Endothelial cell of umbilical vein (primary cell): ENCODE measurements at regions not wholly inside any gene's neighbourhood (a gene's known extent, or its start where the extent isn't known, plus 50 kb on each side); places are given as distances from the start of the nearest gene placed in this dataset.

Experiments used
- BruUV-seq: library from RNA; stranded (reverse); fragments of 400-500 nt; replicated peaks from 2 replicates; lab custom pipeline; 2021; lab: Mats Ljungman, UMichigan
- CTCF ChIA-PET: fragments of 300-600, 350-600 bp; sonication (Branson Sonifier 250); formaldehyde crosslinking; loops from one replicate; lab custom pipeline; 2021; ENCODE audit warnings: antibody characterized with exemption, inconsistent platforms; lab: Charles Lee
- POLR2A ChIA-PET: fragments of 300-600, 350-600 bp; sonication (Branson Sonifier 250); formaldehyde crosslinking; loops from one replicate; lab custom pipeline; 2021; ENCODE audit warnings: antibody characterized with exemption, inconsistent platforms; lab: Charles Lee
- DNase-seq: peaks from one replicate; pipeline ENCODE4 v3.0.0-alpha.2; 2011; ENCODE audit warnings: low read depth, low spot score
- FAIRE-seq: peaks from 2 replicates; lab custom pipeline; 2011; peaks lifted over from hg19 to GRCh38; lab: Jason Lieb, UNC
- H2AFZ ChIP-seq: 2 replicates; pipeline ENCODE4 v1.6.0; 2012; ENCODE audit warnings: low read depth, low read length, control low read depth, inconsistent platforms
- H3K27ac ChIP-seq: 2 replicates; pipeline ENCODE4 v1.5.1; 2011; ENCODE audit warnings: low read depth, mild to moderate bottlenecking, control low read depth, low read length, moderate library complexity; ENCODE audit not compliant: insufficient read depth
- H3K27me3 ChIP-seq, 2 experiments: 2 replicates each; pipeline versions ENCODE4 v1.6.0 to v1.6.1; 2011; ENCODE audit warnings: low read length in 2 of 2, mixed read lengths in 1 of 2; ENCODE audit not compliant: control insufficient read depth in 2 of 2, insufficient read depth in 2 of 2
- H3K36me3 ChIP-seq, 2 experiments: 2 replicates in 1 of 2; 3 replicates in 1 of 2; pipeline ENCODE4 v1.5.1; 2011; ENCODE audit warnings: low read length in 2 of 2, mild to moderate bottlenecking in 1 of 2, moderate library complexity in 1 of 2; ENCODE audit not compliant: control insufficient read depth in 2 of 2, insufficient read depth in 2 of 2; ENCODE audit errors: extremely low read depth in 1 of 2
- H3K4me1 ChIP-seq: 3 replicates; pipeline ENCODE4 v1.5.1; 2011; ENCODE audit warnings: mild to moderate bottlenecking, low read length; ENCODE audit not compliant: control insufficient read depth, insufficient read depth; ENCODE audit errors: extremely low read depth
- H3K4me2 ChIP-seq: 2 replicates; pipeline ENCODE4 v1.6.1; 2011; ENCODE audit warnings: low read length, control low read depth, mixed read lengths; ENCODE audit not compliant: insufficient read depth
- H3K4me3 ChIP-seq, 3 experiments: fragments of 200-600 bp in 1 of 3; sonication (generic), shearing (Covaris generic) in 1 of 3; replicated peaks in 1 of 3; 2 replicates each; pipeline ENCODE4 v1.5.1; 2011 to 2016; ENCODE audit warnings: control low read depth in 3 of 3, low read length in 3 of 3, mild to moderate bottlenecking in 2 of 3, inconsistent platforms in 1 of 3, low read depth in 1 of 3, moderate library complexity in 1 of 3; ENCODE audit not compliant: insufficient read depth in 1 of 3
- H3K79me2 ChIP-seq: 2 replicates; pipeline ENCODE4 v1.6.0; 2012; ENCODE audit warnings: low read length, inconsistent platforms; ENCODE audit not compliant: control insufficient read depth, insufficient read depth
- H3K9ac ChIP-seq: replicated peaks from 2 replicates; pipeline ENCODE3; 2011; ENCODE audit warnings: low read length, control low read depth; ENCODE audit not compliant: insufficient read depth; ENCODE audit errors: extremely low read depth
- H3K9me1 ChIP-seq: replicated peaks from 3 replicates; pipeline ENCODE4 v1.6.0; 2011; ENCODE audit warnings: mild to moderate bottlenecking, low read length; ENCODE audit not compliant: control insufficient read depth, insufficient read depth; ENCODE audit errors: extremely low read depth
- H3K9me3 ChIP-seq: replicated peaks from 2 replicates; pipeline ENCODE4 v1.5.1; 2012; ENCODE audit warnings: low read length, inconsistent platforms; ENCODE audit not compliant: control insufficient read depth, insufficient read depth
- H4K20me1 ChIP-seq: replicated peaks from 2 replicates; pipeline ENCODE3; 2011; ENCODE audit warnings: mild to moderate bottlenecking, low read length; ENCODE audit not compliant: control insufficient read depth, insufficient read depth; ENCODE audit errors: extremely low read depth
- EZH2 ChIP-seq: IDR thresholded peaks from 2 replicates; pipeline ENCODE4 v1.6.1; 2012; ENCODE audit warnings: borderline replicate concordance, low read depth, mild to moderate bottlenecking, moderate library complexity, low read length, inconsistent platforms; ENCODE audit not compliant: severe bottlenecking
- FOS ChIP-seq: IDR thresholded peaks from 2 replicates; pipeline ENCODE4 v1.6.1; 2011; ENCODE audit warnings: mild to moderate bottlenecking, low read length, moderate library complexity, borderline replicate concordance; ENCODE audit not compliant: insufficient read depth
- GATA2 ChIP-seq: IDR thresholded peaks from 2 replicates; pipeline ENCODE4 v1.7.0; 2011; ENCODE audit warnings: low read depth, mild to moderate bottlenecking, moderate library complexity, mixed read lengths, low read length; ENCODE audit not compliant: insufficient read length, insufficient read depth
- JUN ChIP-seq: IDR thresholded peaks from 2 replicates; pipeline ENCODE4 v1.6.1; 2011; ENCODE audit warnings: borderline replicate concordance, low read depth; ENCODE audit not compliant: insufficient read length, insufficient read depth
- MYC ChIP-seq: IDR thresholded peaks from one replicate; pipeline ENCODE4 v1.6.1; 2011; ENCODE audit warnings: mild to moderate bottlenecking, low read depth, low read length
- POLR2A ChIP-seq: IDR thresholded peaks from 2 replicates; pipeline ENCODE4 v1.6.1; 2012; ENCODE audit warnings: low read depth, mild to moderate bottlenecking, control low read depth, low read length
- POLR2AphosphoS5 ChIP-seq: IDR thresholded peaks from 2 replicates; pipeline ENCODE4 v1.6.1; 2012; ENCODE audit warnings: low read depth, mild to moderate bottlenecking, control low read depth, low read length, moderate library complexity; ENCODE audit not compliant: insufficient read depth
- dilution Hi-C: fragments of 300-500 bp; cut with MboI; formaldehyde crosslinking; loops from one replicate; pipeline ENCODE4 v1.15.0; 2019; ENCODE audit warnings: low sequenced_read_pairs; ENCODE audit not compliant: extremely low pct_ligation_motif_present
- intact Hi-C: fragments of 100-400 bp; cut with micrococcal nuclease; formaldehyde crosslinking; loops from one replicate; pipeline ENCODE4 v1.10.0; 2022
- TF ChIP-seq, protein P1 (sequence below), 2 donors: IDR thresholded peaks; 1 replicate in 1 of 2; 2 replicates in 1 of 2; pipeline ENCODE4 v1.5.1; 2011; ENCODE audit warnings: low read length in 2 of 2, mild to moderate bottlenecking in 2 of 2, moderate library complexity in 2 of 2, control low read depth in 1 of 2, inconsistent platforms in 1 of 2, low read depth in 1 of 2; ENCODE audit not compliant: insufficient read depth in 1 of 2; ENCODE audit errors: extremely low read depth in 1 of 2
- TF ChIP-seq, protein P2 (sequence below): IDR thresholded peaks from 2 replicates; pipeline ENCODE4 v1.6.1; 2011; ENCODE audit not compliant: insufficient read depth, insufficient read length

DNA sequence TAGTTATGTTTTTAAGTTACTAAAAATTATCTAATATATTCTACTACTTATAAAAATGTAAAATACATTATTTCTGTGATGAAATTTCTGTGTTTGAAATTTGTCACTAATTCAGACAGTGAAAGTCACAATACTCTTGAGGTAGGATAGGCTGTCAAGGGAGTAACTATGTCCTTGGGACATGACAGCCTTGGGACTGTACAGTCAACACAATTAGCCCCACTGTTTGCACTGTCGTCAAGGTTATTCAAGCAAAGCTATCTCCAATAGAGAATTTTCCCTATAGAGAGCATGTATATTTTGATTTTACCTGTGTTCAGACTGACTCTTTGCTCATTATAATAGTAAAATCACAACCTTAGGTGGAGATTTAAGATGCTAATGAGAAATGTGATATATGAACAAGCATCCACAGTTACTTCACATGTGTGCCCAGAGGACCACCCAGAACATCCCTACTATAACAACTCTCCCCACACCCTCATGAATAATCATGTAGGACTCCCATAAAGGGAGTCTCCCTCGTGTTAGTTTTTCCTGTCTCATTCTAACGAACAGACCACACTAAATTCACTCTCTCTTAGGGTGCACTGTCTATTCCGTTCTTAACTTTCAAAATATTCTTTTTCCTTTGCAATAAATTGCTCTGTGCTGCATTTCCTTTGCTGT, 1476.3 kb upstream of the CADM2 start:
- H3K79me2 ChIP-seq = no peaks in the 10 kb centered on the region
- DNase-seq (no peak), FAIRE-seq (no peak)
- H3K9me3 ChIP-seq = no peaks in the 10 kb centered on the region
- ChIA-PET CTCF (no interaction called here), POLR2A (no interaction called here)
- H3K27me3 ChIP-seq = no peaks in the 10 kb centered on the region
- H3K27ac ChIP-seq = no peak overlapping the region
- BruUV-seq = no TSS peak
- intact Hi-C loops (no loop called here), dilution Hi-C loops (no loop called here)
- no peak overlapping the region for H2AFZ ChIP-seq
- H3K9me1 ChIP-seq = no peaks in the 10 kb centered on the region
- H3K4me1 ChIP-seq = no peaks in the 10 kb centered on the region
- TF ChIP-seq EZH2 = no peak
- TF ChIP-seq MYC = no peak
- no peak for TF ChIP-seq POLR2AphosphoS5
- TF ChIP-seq, protein P1, sequence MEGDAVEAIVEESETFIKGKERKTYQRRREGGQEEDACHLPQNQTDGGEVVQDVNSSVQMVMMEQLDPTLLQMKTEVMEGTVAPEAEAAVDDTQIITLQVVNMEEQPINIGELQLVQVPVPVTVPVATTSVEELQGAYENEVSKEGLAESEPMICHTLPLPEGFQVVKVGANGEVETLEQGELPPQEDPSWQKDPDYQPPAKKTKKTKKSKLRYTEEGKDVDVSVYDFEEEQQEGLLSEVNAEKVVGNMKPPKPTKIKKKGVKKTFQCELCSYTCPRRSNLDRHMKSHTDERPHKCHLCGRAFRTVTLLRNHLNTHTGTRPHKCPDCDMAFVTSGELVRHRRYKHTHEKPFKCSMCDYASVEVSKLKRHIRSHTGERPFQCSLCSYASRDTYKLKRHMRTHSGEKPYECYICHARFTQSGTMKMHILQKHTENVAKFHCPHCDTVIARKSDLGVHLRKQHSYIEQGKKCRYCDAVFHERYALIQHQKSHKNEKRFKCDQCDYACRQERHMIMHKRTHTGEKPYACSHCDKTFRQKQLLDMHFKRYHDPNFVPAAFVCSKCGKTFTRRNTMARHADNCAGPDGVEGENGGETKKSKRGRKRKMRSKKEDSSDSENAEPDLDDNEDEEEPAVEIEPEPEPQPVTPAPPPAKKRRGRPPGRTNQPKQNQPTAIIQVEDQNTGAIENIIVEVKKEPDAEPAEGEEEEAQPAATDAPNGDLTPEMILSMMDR (IDR thresholded peaks at IDR 0.05; ENCODE audit: extremely low read depth in 1 of 2, insufficient read depth in 1 of 2, low read depth in 1 of 2, low read length in 2 of 2) = no peak
- no peak for TF ChIP-seq POLR2A
- no peak for TF ChIP-seq JUN
- TF ChIP-seq FOS = no peak
- TF ChIP-seq GATA2 = no peak
- TF ChIP-seq, protein P2, sequence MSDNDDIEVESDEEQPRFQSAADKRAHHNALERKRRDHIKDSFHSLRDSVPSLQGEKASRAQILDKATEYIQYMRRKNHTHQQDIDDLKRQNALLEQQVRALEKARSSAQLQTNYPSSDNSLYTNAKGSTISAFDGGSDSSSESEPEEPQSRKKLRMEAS = no peak
- H3K36me3 ChIP-seq = no peaks in the 10 kb centered on the region
- no peak overlapping the region for H3K4me2 ChIP-seq
- H3K9ac ChIP-seq = no peak overlapping the region
- no peaks in the 10 kb centered on the region for H4K20me1 ChIP-seq
- no peak overlapping the region for H3K4me3 ChIP-seq
